ENCODE measurements at regions not wholly inside any gene's neighbourhood (a gene's known extent, or its start where the extent isn't known, plus 50 kb on each side); places are given as distances from the start of the nearest gene placed in this dataset.

DNA sequence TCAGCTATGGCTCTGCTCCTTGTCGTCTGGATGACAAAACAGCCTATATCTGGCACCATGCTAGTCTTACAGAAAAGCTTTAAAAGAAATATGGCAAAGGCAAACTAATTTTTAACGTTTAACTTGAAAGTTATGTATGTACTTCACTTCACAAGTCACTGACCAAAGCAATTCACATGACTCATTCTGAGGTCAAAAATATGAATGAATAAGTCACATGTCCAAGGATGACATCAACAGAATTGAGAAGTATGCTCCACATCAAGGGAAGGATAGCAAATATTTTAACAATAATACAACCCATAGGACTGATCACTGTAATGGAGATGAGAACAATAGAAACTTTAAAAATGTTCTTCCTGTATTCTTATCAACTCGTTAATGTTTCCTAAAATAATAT lies 1072.6 kb upstream of the NUDT12 start:
- intact Hi-C loops (cut with DNase I): no loop called here
- Histone ChIP-seq H3K27me3 (no peaks in the 10 kb centered on the region), H3K27ac (no peak overlapping the region), H3K4me3 (no peak overlapping the region), H3K9me3 (no peaks in the 10 kb centered on the region), H3K4me1 (no peaks in the 10 kb centered on the region), H3K36me3 (no peaks in the 10 kb centered on the region)
- TF ChIP-seq, protein P1, sequence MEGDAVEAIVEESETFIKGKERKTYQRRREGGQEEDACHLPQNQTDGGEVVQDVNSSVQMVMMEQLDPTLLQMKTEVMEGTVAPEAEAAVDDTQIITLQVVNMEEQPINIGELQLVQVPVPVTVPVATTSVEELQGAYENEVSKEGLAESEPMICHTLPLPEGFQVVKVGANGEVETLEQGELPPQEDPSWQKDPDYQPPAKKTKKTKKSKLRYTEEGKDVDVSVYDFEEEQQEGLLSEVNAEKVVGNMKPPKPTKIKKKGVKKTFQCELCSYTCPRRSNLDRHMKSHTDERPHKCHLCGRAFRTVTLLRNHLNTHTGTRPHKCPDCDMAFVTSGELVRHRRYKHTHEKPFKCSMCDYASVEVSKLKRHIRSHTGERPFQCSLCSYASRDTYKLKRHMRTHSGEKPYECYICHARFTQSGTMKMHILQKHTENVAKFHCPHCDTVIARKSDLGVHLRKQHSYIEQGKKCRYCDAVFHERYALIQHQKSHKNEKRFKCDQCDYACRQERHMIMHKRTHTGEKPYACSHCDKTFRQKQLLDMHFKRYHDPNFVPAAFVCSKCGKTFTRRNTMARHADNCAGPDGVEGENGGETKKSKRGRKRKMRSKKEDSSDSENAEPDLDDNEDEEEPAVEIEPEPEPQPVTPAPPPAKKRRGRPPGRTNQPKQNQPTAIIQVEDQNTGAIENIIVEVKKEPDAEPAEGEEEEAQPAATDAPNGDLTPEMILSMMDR (IDR thresholded peaks at IDR 0.05): no peak
- no peak for DNase-seq
- WGBS, 2 donors: 66 to 74% methylated on average over 3 of the region's 3 CpGs
- ATAC-seq: no peak

DNA sequence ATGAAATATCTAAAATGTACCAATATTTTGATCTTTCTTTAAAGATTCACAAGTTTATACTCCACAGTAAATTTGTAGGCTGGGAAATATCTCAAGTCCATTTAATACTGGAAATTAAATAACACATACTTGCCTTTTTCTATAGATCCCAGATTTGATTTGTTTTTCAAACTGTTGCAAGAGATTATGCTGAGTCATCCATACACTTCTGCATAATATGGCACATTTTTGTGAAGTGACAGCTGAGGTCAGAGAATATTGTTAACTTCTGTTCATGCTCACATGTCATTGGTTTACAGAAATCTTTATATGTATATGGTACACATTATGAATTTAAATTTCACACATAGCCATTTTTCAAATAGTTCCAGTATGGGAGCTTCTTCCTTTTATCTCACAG lies 1066.3 kb upstream of the NUDT12 start:
- TF ChIP-seq, protein P1 (IDR thresholded peaks at IDR 0.05): no peak
- no peak for DNase-seq
- ATAC-seq: no peak
- no peak overlapping the region for H3K27ac ChIP-seq
- no peaks in the 10 kb centered on the region for H3K4me1 ChIP-seq
- intact Hi-C loops (cut with DNase I): loop anchor here in 1 of 10 donors (1.0 kb wide), 1 partner anchor 47 kb away; no protein-coding TSS in a partner anchor
- peaks cover 0 to 17% (median 0%) of the 10 kb centered on the region in 11 donors for H3K9me3 ChIP-seq
- no peak overlapping the region for H3K4me3 ChIP-seq
- no peaks in the 10 kb centered on the region for H3K36me3 ChIP-seq
- no peaks in the 10 kb centered on the region for H3K27me3 ChIP-seq

DNA sequence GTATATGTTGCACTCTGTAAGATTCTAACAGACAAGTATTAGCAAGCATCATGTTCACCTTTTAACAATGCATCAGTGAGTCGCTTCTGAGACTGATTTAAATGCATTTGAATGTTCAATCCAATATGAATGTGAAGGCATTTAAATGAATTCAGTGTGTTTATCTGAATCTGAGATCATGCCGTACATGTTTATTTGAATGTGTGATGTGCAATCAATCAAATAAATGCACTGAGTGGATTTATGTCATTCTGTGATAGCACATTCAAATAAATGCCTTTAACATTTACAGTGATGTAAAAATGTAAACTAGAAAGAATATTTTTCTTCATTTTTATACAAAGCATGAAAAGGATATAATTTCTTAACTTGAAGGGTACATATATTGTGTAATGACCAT lies 1063.5 kb upstream of the NUDT12 start:
- no peak overlapping the region for H3K27ac ChIP-seq
- WGBS, 2 donors: 81 to 88% methylated on average over 2 of the region's 2 CpGs
- H3K27me3 ChIP-seq: no peaks in the 10 kb centered on the region
- H3K36me3 ChIP-seq: no peaks in the 10 kb centered on the region
- intact Hi-C loops (cut with DNase I): no loop called here
- H3K9me3 ChIP-seq: peaks cover 0 to 17% (median 0%) of the 10 kb centered on the region in 11 donors
- no peak overlapping the region for H3K4me3 ChIP-seq
- no peak for DNase-seq
- ATAC-seq: no peak
- TF ChIP-seq, protein P1 (IDR thresholded peaks at IDR 0.05): no peak
- H3K4me1 ChIP-seq: no peaks in the 10 kb centered on the region

DNA sequence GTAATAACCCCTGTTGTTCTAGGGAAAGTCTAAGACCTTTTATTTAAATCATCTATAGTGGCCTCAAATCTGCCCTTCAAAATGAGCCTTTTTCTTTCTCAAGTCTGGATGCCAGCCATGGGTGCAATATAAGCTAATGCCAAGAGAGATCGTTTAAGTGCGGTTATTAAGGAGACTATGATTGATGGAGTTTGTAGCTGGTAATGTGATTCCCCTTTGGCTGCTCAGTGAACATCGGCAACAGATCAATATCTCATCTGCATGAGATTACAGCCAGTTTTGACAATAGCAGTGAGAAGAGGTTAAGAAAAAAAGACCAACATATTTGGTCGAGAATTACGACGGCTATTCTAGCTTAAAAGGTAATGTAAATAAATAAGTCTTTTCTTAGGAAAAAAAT lies 1049.4 kb upstream of the NUDT12 start:
- TF ChIP-seq, protein P1 (IDR thresholded peaks at IDR 0.05): no peak

More for the DNA sequence above, 1049.4 kb upstream of the NUDT12 start:
- Histone ChIP-seq H3K27ac (no peak overlapping the region), H3K4me3 (no peak overlapping the region), H3K27me3 (no peaks in the 10 kb centered on the region), H3K36me3 (no peaks in the 10 kb centered on the region), H3K4me1 (no peaks in the 10 kb centered on the region), H3K9me3 (peaks cover 0 to 4% (median 0%) of the 10 kb centered on the region in 11 donors)
- intact Hi-C loops (cut with DNase I): no loop called here
- ATAC-seq: no peak
- WGBS, 2 donors: 81 to 92% methylated on average over 6 of the region's 6 CpGs
- no peak for DNase-seq
